ENCODE measurements at regions not wholly inside any gene's neighbourhood (a gene's known extent, or its start where the extent isn't known, plus 50 kb on each side); places are given as distances from the start of the nearest gene placed in this dataset.

GRCh38 chr16:55255733-55256282 is 68.2 kb upstream of the IRX6 start (continued):
- TF ChIP-seq CTCF (conservative IDR thresholded peaks at IDR 0.05; ENCODE audit: low read depth in 2 of 2) (no peak), JUNB (IDR thresholded peaks at IDR 0.05; ENCODE audit: unreplicated experiment) (no peak), ETS1 (IDR thresholded peaks at IDR 0.05) (no peak), STAT1 (IDR thresholded peaks at IDR 0.05; ENCODE audit: unreplicated experiment) (no peak)

GRCh38 chr16:55256412-55257016 is 67.5 kb upstream of the IRX6 start:
- H3K27me3 Mint-ChIP-seq (ENCODE audit: insufficient read depth, low read depth, poor library complexity), result peaks cover 5% of the 10 kb centered on the region
- no peaks in the 10 kb centered on the region for H3K4me1 ChIP-seq (ENCODE audit: insufficient read depth)
- no peaks in the 10 kb centered on the region for H3K27me3 ChIP-seq (ENCODE audit: insufficient read depth)
- ATAC-seq (no peak), DNase-seq (ENCODE audit: low spot score) (no peak)
- H3K27ac Mint-ChIP-seq, result no peak overlapping the region
- H3K9me3 Mint-ChIP-seq, result no peaks in the 10 kb centered on the region; the same call in 1 of the 3 replicates
- H4K20me1 ChIP-seq (replicated peaks; ENCODE audit: insufficient read depth), result no peaks in the 10 kb centered on the region
- H3K4me2 ChIP-seq, result no peak overlapping the region
- H3K27ac ChIP-seq (ENCODE audit: low read depth), result no peak overlapping the region
- no peaks in the 10 kb centered on the region for H3K4me1 Mint-ChIP-seq
- no peak for TF ChIP-seq CREB1 (CRISPR knock-in tag; IDR thresholded peaks at IDR 0.05; ENCODE audit: low read depth)
- H3K9me2 ChIP-seq (ENCODE audit: insufficient read depth), result no peaks in the 10 kb centered on the region
- H3K4me3 ChIP-seq, result no peak overlapping the region
- H2AFZ ChIP-seq, result 0 out of 2 replicates have a peak overlapping the region, but pooled peaks have one; percentile 38
- no peaks in the 10 kb centered on the region for H3K79me2 ChIP-seq (replicated peaks; ENCODE audit: insufficient read depth)
- no peaks in the 10 kb centered on the region for H3F3A ChIP-seq (replicated peaks; ENCODE audit: low read depth)
- no peaks in the 10 kb centered on the region for H3K36me3 ChIP-seq (ENCODE audit: insufficient read depth)
- no peaks in the 10 kb centered on the region; the same call in 2 of the 3 replicates for H3K36me3 Mint-ChIP-seq (ENCODE audit: low read depth)
- no peak overlapping the region for H3K4me3 Mint-ChIP-seq

GRCh38 chr16:55257966-55258613 is 65.9 kb upstream of the IRX6 start:
- no peaks in the 10 kb centered on the region; the same call in 2 of the 3 replicates for H3K36me3 Mint-ChIP-seq (ENCODE audit: low read depth)
- Histone ChIP-seq H3K4me2 (no peak overlapping the region), H4K20me1 (replicated peaks; ENCODE audit: insufficient read depth) (no peaks in the 10 kb centered on the region), H3F3A (replicated peaks; ENCODE audit: low read depth) (no peaks in the 10 kb centered on the region), H2AFZ (no peak overlapping the region), H3K9me2 (ENCODE audit: insufficient read depth) (no peaks in the 10 kb centered on the region), H3K4me1 (ENCODE audit: insufficient read depth) (no peaks in the 10 kb centered on the region), H3K36me3 (ENCODE audit: insufficient read depth) (no peaks in the 10 kb centered on the region), H3K79me2 (replicated peaks; ENCODE audit: insufficient read depth) (no peaks in the 10 kb centered on the region), H3K27ac (ENCODE audit: low read depth) (no peak overlapping the region), H3K27me3 (ENCODE audit: insufficient read depth) (no peaks in the 10 kb centered on the region), H3K4me3 (no peak overlapping the region)
- no peak overlapping the region for H3K27ac Mint-ChIP-seq
- peaks cover 5% of the 10 kb centered on the region for H3K27me3 Mint-ChIP-seq (ENCODE audit: insufficient read depth, low read depth, poor library complexity)
- no peaks in the 10 kb centered on the region for H3K4me1 Mint-ChIP-seq
- no peaks in the 10 kb centered on the region; the same call in 2 of the 3 replicates for H3K9me3 Mint-ChIP-seq
- no peak overlapping the region for H3K4me3 Mint-ChIP-seq
- ATAC-seq (peak; percentile 99), DNase-seq (ENCODE audit: low spot score) (peak; percentile 86)
- TF ChIP-seq REST (IDR thresholded peaks at IDR 0.05; ENCODE audit: unreplicated experiment), result no peak
- TF ChIP-seq EZH2 (IDR thresholded peaks at IDR 0.05; ENCODE audit: low read depth, unreplicated experiment), result no peak
- TF ChIP-seq EZH2phosphoT487 (IDR thresholded peaks at IDR 0.05; ENCODE audit: unreplicated experiment), result no peak
- TF ChIP-seq STAT1 (IDR thresholded peaks at IDR 0.05; ENCODE audit: unreplicated experiment), result no peak
- TF ChIP-seq CREB1 (CRISPR knock-in tag; IDR thresholded peaks at IDR 0.05; ENCODE audit: low read depth), result no peak
- peak; percentile 93 to 99 for TF ChIP-seq CTCF (conservative IDR thresholded peaks at IDR 0.05; ENCODE audit: low read depth in 2 of 2)
